PC-9 (cell line): ENCODE measurements at regions not wholly inside any gene's neighbourhood (a gene's known extent, or its start where the extent isn't known, plus 50 kb on each side); places are given as distances from the start of the nearest gene placed in this dataset.

ENCODE experiments used
- BruUV-seq: library from RNA; stranded (reverse); fragments of 400-500 nt; replicated peaks from 2 replicates; lab custom pipeline; 2021; lab: Mats Ljungman, UMichigan
- CTCF ChIA-PET: fragments of 300-600 bp; sonication (Branson Sonifier 250); formaldehyde crosslinking; loops from one replicate; lab custom pipeline; 2022; ENCODE audit warnings: antibody characterized with exemption; lab: Charles Lee
- POLR2A ChIA-PET: fragments of 300-600 bp; sonication (Branson Sonifier 250); formaldehyde crosslinking; loops from one replicate; lab custom pipeline; 2022; ENCODE audit warnings: antibody characterized with exemption; ENCODE audit not compliant: unreplicated experiment; lab: Charles Lee
- DNase-seq, 2 experiments: peaks; one replicate each; pipeline versions ENCODE4 v3.0.0 to v3.0.0-alpha.2; 2015 to 2022; ENCODE audit warnings: mixed read lengths in 1 of 2
- H2AFZ ChIP-seq: fragments of 200-600 bp; sonication (generic); 2 replicates; pipeline ENCODE4 v1.8.1; 2017; ENCODE audit warnings: antibody characterized with exemption
- H3F3A ChIP-seq: fragments of 200-600 bp; sonication (generic); 2 replicates; pipeline ENCODE4 v1.8.1; 2017; ENCODE audit warnings: antibody characterized with exemption, mild to moderate bottlenecking, low read depth; ENCODE audit not compliant: insufficient read depth
- H3K27ac ChIP-seq: fragments of 200-600 bp; sonication (generic); 2 replicates; pipeline ENCODE4 v1.6.1; 2016; ENCODE audit warnings: mixed run types
- H3K27me3 ChIP-seq: fragments of 200-600 bp; sonication (generic); 2 replicates; pipeline ENCODE4 v1.6.1; 2016; ENCODE audit warnings: low read depth, mixed run types; ENCODE audit not compliant: insufficient read depth
- H3K36me3 ChIP-seq: fragments of 200-600 bp; sonication (generic); 2 replicates; pipeline ENCODE4 v1.6.1; 2016; ENCODE audit warnings: low read depth, mixed run types
- H3K4me1 ChIP-seq: fragments of 200-600 bp; sonication (generic); replicated peaks from 2 replicates; pipeline ENCODE4 v1.6.1; 2016; ENCODE audit warnings: mixed run types; ENCODE audit not compliant: insufficient read depth
- H3K4me2 ChIP-seq: fragments of 200-600 bp; sonication (generic); 2 replicates; pipeline ENCODE4 v1.6.1; 2017; ENCODE audit warnings: mixed run types
- H3K4me3 ChIP-seq: fragments of 200-600 bp; sonication (generic); 2 replicates; pipeline ENCODE4 v1.6.1; 2016; ENCODE audit warnings: mixed run types
- H3K79me2 ChIP-seq: fragments of 200-600 bp; sonication (generic); 2 replicates; pipeline ENCODE4 v1.6.1; 2017; ENCODE audit warnings: low read depth, mixed run types
- H3K9me2 ChIP-seq: fragments of 200-600 bp; sonication (generic); 2 replicates; pipeline ENCODE4 v1.8.1; 2017; ENCODE audit warnings: mild to moderate bottlenecking; ENCODE audit not compliant: insufficient read depth
- H3K9me3 ChIP-seq: fragments of 200-600 bp; sonication (generic); 2 replicates; pipeline ENCODE4 v1.8.1; 2016; ENCODE audit warnings: low read depth; ENCODE audit not compliant: insufficient read depth
- H4K20me1 ChIP-seq: fragments of 200-600 bp; sonication (generic); 2 replicates; pipeline ENCODE4 v1.8.1; 2017; ENCODE audit not compliant: insufficient read depth
- CTCF ChIP-seq: fragments of 200-600 bp; sonication (generic); conservative IDR thresholded peaks from 2 replicates; pipeline ENCODE4 v1.6.1; 2017; ENCODE audit warnings: mixed run types, antibody characterized with exemption, mild to moderate bottlenecking, moderate library complexity
- EZH2 ChIP-seq: fragments of 200-600 bp; sonication (generic); IDR thresholded peaks from 2 replicates; pipeline ENCODE4 v1.8.0; 2017; ENCODE audit warnings: antibody characterized with exemption, low read depth
- intact Hi-C: fragments of 100-400 bp; cut with micrococcal nuclease; formaldehyde crosslinking; loops from one replicate; pipeline ENCODE4 v1.10.0; 2022; ENCODE audit not compliant: unreplicated experiment

- intact Hi-C loops = no loop called here
- Histone ChIP-seq H3K27me3 (no peaks in the 10 kb centered on the region), H4K20me1 (no peaks in the 10 kb centered on the region), H3K27ac (no peak overlapping the region), H3K36me3 (no peaks in the 10 kb centered on the region), H3K9me2 (no peaks in the 10 kb centered on the region), H3K4me2 (no peak overlapping the region), H3K4me3 (no peak overlapping the region), H3K4me1 (peaks cover 25% of the 10 kb centered on the region), H3F3A (peaks cover 12% of the 10 kb centered on the region), H3K9me3 (no peaks in the 10 kb centered on the region), H2AFZ (no peak overlapping the region), H3K79me2 (no peaks in the 10 kb centered on the region)
- no TSS peak for BruUV-seq
- TF ChIP-seq CTCF = no peak
- no peak for TF ChIP-seq EZH2
- ChIA-PET CTCF (interaction anchor here (0.6 kb wide), 1 partner anchor 100 kb away, joined by 10 read pairs; no protein-coding TSS in a partner anchor), POLR2A (interaction anchor here (0.6 kb wide), 1 partner anchor 225 kb away, joined by 4 read pairs; no protein-coding TSS in a partner anchor)
- no peak for DNase-seq
Observed at GRCh38 chr15:66846031-66846430, 144.0 kb downstream of the SMAD6 start.

GRCh38 chr15:66846811-66847210 is 144.8 kb downstream of the SMAD6 start:
- no peaks in the 10 kb centered on the region for H3K9me2 ChIP-seq
- H3K27ac ChIP-seq = no peak overlapping the region
- H3K79me2 ChIP-seq = no peaks in the 10 kb centered on the region
- H3F3A ChIP-seq = peaks cover 8% of the 10 kb centered on the region
- H3K9me3 ChIP-seq = no peaks in the 10 kb centered on the region
- DNase-seq = no peak
- TF ChIP-seq EZH2 (no peak), CTCF (no peak)
- no peaks in the 10 kb centered on the region for H4K20me1 ChIP-seq
- CTCF ChIA-PET = no interaction called here
- POLR2A ChIA-PET = interaction anchor here (0.6 kb wide), 1 partner anchor 226 kb away, joined by 4 read pairs; no protein-coding TSS in a partner anchor
- no peaks in the 10 kb centered on the region for H3K27me3 ChIP-seq
- no TSS peak for BruUV-seq
- peaks cover 21% of the 10 kb centered on the region for H3K4me1 ChIP-seq
- no peak overlapping the region for H3K4me3 ChIP-seq
- no peaks in the 10 kb centered on the region for H3K36me3 ChIP-seq
- H2AFZ ChIP-seq = no peak overlapping the region
- intact Hi-C loops = no loop called here
- H3K4me2 ChIP-seq = no peak overlapping the region

GRCh38 chr15:66847565-66847991 is 145.5 kb downstream of the SMAD6 start:
- POLR2A ChIA-PET = no interaction called here
- Histone ChIP-seq H3K27ac (no peak overlapping the region), H3K9me2 (no peaks in the 10 kb centered on the region), H3K4me2 (no peak overlapping the region), H3K36me3 (no peaks in the 10 kb centered on the region), H2AFZ (no peak overlapping the region), H3K4me1 (peaks cover 18% of the 10 kb centered on the region), H3K79me2 (no peaks in the 10 kb centered on the region), H3K27me3 (no peaks in the 10 kb centered on the region), H3K9me3 (no peaks in the 10 kb centered on the region), H3F3A (peaks cover 5% of the 10 kb centered on the region; the same call in 1 of the 2 replicates), H3K4me3 (no peak overlapping the region), H4K20me1 (no peaks in the 10 kb centered on the region)
- no peak for DNase-seq
- no peak for TF ChIP-seq CTCF
- no peak for TF ChIP-seq EZH2
- intact Hi-C loops = no loop called here
- BruUV-seq = no TSS peak
- CTCF ChIA-PET = no interaction called here
